ENCODE measurements at regions not wholly inside any gene's neighbourhood (a gene's known extent, or its start where the extent isn't known, plus 50 kb on each side); places are given as distances from the start of the nearest gene placed in this dataset.

DNA sequence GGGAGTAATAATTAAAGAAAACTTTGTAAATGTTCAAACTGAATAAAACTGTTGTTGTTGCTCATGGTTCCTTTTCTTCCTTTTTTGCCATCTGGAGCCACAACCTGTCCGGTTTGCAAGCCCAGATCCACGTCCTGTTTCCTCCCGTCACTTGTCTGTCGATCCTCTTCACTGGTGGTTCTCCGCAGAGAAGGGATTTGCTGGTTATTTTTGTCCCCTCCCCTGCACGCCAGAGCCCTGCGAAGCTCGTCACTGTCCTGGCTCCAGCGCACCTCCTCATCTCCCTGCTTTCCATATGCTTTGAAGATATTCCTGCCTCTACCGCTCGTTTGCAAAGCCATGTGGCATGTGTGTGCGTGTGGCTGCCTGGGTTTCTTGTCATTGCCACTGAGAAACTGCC is 461.4 kb downstream of the RNF144A start:
- TF ChIP-seq, protein P1, sequence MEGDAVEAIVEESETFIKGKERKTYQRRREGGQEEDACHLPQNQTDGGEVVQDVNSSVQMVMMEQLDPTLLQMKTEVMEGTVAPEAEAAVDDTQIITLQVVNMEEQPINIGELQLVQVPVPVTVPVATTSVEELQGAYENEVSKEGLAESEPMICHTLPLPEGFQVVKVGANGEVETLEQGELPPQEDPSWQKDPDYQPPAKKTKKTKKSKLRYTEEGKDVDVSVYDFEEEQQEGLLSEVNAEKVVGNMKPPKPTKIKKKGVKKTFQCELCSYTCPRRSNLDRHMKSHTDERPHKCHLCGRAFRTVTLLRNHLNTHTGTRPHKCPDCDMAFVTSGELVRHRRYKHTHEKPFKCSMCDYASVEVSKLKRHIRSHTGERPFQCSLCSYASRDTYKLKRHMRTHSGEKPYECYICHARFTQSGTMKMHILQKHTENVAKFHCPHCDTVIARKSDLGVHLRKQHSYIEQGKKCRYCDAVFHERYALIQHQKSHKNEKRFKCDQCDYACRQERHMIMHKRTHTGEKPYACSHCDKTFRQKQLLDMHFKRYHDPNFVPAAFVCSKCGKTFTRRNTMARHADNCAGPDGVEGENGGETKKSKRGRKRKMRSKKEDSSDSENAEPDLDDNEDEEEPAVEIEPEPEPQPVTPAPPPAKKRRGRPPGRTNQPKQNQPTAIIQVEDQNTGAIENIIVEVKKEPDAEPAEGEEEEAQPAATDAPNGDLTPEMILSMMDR (IDR thresholded peaks at IDR 0.05) = no peak
- TF ChIP-seq POLR2A (IDR thresholded peaks at IDR 0.05) (no peak), POLR2AphosphoS5 (IDR thresholded peaks at IDR 0.05) (no peak), EP300 (IDR thresholded peaks at IDR 0.05) (no peak)
